GM21381 (cell line): ENCODE measurements at regions not wholly inside any gene's neighbourhood (a gene's known extent, or its start where the extent isn't known, plus 50 kb on each side); places are given as distances from the start of the nearest gene placed in this dataset.
A peak's percentile ranks its signal among the peaks of the same experiment; 100 is the strongest.

Source experiments
- ATAC-seq: cut with Tn5 transposase; IDR thresholded peaks from one replicate; pipeline ENCODE4 v1.9.1; 2021; ENCODE audit warnings: mild to moderate bottlenecking, moderate library complexity; ENCODE audit not compliant: unreplicated experiment

DNA sequence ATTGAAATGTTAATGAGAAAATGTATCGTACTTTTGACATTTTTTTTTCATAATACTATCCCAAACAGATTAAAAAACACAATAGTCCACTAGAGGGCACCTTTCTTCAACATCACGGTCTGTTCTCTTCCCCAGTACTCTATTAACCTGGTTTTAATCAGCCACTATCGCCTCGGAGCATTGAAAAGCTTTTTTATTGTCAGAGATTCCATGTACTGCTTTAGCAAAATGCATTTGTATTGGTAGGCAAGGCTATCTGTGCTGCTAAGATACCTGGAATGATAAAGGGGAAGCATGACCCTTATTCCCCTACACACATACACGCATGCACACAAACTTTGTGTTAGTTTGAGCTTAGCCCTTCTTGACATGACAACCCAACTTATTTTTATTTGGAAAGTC lies 160.1 kb upstream of the IL12A start:
- peak; percentile 47 for ATAC-seq

DNA sequence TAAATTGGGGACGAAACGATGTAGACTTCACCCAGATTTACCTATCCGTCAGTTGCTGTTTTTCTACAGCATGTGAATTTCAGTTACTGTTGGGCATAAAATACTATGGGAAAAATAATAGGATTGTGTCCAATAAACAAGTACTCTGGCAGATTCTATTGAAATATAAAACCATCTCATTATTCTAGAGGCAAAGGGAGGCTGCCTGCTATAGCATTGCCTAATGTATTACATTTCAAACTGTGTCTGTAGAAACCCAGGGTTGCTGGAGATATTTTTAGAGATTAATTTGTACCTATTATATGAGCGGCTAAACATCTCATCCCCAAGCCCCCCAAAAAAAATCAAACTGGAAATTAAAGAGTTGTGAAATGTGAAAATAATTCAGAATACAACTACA lies 159.6 kb upstream of the IL12A start:
- no peak for ATAC-seq

DNA sequence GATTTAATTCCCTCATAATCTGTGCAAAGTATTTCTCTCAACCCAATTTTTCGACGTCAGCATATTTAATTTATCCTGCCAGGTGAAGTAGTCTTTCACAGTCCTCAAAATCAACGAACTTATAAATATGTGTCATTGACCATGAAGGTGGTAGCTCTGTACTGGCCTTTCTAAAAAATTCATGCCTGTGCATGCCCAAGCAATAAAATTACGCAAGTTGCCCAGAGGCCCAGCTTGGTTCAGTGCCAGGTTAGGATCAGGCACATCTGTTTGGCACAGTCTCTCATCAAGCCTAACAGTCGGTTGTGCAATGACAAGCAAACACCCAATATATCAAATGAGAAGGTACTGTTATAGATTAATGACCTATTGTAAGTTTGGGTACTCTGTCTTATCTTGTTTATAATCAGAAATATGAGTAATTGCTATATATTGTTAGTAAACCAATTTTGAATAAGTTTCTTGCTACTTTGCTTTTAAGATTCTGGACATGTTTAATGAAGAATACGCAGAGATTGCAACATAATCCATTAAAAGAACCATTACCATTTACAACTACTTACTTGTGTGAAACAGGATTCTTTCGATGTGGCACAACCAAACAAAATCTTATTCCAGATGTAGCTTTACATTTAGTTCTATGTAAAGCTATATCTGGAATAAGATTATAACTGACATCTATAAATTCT lies 159.0 kb upstream of the IL12A start:
- ATAC-seq: no peak

DNA sequence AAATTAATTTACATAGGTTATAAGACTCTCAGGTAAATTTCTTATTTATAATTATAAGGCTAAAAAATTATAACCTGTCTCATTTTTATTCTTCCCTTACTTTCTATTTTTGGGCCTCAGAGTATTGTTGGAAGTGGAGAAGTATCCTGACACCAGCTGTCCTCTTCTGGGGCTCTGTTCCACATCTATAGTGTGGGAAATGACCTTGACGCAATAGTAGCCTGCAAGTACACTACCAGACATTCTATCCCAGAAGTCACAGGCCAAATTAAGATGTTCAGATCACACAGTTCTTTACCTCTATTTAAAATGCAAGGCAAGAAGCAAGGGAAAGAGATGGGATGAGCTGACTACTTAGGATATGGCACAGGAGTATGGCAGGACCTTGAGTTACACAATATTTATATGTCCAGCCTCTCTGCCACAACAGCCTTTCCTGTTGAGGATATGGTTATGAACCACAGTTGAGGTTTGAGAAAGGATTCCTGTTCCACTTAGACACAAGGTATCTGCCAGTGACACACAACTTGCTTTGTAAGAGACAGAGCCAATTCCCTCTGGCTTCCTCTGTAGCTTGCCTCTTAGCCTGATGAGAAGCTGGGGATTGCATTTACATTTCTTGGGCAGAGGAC lies 158.0 kb upstream of the IL12A start:
- no peak for ATAC-seq

DNA sequence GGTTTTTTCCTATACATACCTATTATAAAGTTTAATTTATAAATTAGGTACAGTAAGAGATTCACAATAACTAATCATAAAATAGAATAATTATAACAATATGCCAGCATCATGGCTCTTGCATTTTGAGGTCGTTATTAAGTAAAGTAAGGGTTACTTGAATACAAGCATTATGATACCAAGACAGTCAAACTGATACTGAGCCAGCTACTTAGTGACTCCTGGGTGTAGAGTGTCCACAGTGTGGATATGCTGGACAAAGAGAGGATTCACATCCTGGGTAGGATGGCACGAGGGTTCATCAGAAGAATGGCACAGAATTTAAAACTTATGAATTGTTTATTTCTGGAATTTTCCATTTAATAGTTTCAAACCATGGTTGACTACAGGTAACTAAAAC lies 157.2 kb upstream of the IL12A start:
- ATAC-seq: peak; percentile 35

DNA sequence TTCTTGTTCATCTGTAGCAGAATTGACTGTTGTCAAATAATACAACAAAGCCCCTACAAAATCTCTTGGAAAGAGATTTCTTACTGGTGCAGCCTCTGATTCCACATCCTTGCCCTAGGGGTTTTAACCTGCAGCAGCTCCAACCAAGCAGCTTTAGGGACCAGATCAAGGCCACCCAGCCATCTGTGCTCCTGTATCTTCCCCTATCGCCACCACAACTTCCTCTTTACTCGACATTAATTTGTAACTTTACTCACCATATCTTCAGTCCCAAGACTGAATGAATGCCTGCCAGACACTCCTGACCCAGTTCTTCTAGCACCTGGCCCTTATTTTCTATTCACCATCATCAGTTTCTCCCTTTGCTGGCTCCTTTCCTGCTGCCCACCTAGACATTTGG lies 156.6 kb upstream of the IL12A start:
- ATAC-seq: peak; percentile 90

DNA sequence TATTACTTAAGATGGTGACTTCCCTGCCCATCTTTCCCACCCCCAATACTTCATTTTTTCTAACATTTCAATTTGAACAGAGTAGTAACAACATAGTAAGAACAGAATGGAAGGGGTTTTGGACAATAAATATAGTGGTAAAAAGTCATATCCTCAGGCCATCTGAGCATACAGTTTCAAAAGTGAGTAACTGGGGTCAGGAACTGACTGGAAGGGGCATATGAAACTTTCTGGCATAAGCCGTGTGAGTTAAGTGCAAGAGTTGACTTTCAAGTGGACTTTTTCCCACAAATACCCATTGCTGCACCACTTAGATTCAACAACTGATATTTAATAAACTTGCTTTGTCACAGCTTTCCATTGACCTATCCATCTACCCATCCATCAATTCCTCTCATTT lies 153.5 kb upstream of the IL12A start:
- ATAC-seq: no peak

DNA sequence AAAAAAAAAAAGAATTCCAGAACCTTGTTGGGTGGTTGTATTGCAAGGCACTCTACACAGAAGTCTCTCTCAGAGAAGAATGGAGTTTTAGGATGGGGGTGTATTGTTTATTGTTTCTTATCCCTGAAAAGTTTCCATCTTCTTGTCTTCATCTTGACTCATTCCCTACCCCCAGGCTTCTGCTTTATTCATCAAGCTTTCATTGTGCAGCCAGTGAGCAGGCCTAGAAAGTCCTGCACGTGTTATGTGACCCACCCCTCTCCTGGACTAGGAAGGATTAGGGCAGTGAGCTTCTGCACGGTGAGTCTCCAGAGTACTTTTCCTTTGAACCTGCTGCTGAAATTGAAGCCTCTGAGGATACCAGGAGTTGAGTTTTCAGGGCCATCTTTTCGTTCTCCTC lies 150.9 kb upstream of the IL12A start:
- ATAC-seq: no peak

DNA sequence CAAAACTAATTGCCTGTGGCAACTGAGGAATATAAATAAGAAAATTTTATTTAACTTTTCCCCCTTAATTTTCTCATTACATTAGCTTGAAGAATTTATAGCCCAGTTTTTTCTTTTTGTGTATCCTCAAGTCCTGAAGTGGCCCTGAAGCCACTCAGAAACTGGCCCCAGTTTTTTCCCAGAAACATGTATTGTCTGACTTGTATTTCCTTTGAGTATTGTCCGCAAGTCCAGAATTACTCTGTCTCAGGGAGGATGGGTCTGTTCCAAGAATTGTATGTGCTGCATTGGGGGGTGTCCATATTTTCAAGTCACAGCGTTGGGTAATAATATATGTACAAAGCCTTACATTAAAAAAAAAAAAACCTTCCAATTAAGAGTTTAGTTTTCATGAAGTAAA lies 149.7 kb upstream of the IL12A start:
- ATAC-seq: no peak

DNA sequence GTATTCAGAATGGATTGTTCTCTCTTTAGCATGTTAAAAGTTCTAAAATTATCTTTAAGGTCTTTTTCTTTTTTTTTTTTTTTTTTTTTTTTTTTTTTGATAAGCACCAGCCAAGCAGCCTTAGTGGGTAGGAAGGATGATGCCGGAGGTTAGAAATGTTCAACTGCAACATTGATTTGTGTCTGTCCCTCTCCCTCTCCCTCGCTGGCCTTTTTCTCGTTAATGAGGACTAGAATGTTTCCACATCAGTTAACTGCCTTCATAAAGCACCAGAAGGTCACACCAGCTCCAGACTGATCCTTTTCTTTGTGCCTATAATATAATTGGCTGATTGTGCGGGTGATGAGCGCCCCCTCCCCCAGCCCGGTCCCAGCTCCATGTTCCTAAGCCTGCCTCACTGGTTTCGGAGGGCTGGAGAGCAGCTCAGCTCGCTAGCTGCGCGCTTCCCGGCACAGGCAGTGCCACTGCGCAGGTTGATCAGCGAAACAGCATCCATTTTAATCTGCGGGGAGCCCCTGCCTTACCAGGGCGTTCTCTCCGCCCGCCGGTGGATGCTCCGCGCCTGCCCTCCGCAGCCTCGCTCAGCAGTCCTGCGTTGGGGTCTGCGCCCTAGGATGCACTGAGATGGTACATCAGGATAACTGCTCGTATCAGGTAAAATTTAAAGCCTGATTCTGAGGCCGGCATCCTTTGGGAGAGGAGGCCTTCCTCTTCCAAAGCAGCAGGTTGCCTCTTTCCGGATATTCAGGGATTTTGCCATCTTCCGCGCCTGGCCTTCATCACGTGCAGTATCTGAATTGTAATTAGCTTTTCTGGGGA lies 148.9 kb upstream of the IL12A start, which contains the start of gene SCHIP1:
SCHIP1 (plus strand) TSS at position 301 of the 819 bp plus-strand sequence.
- ATAC-seq: no peak

DNA sequence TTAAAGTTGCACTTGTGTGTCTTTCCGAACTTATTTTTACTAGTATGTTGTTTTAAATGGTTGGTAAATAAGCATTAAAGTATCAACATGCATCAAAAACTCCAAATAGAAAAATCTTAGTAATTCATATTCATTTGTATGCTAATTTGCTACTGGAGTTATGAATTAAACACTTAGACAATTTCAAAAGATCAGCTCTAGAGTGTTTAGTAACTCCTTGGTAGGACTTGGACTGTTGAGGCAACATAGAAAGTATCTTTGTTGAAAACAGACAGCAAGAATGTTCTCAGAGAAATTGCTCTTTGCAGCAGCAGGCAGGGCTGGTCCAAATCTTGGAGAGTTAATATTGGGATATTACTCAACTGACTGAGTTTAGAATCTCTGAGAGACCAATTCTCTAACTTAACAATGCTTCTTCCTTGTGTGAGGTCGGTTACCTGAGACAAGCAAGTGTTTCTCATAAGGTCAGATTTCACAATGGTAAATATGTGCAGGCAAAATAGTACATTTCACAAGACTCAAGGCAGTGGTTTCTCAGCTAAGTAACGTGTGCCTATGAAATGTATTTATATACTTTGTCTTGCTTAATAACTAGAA lies 147.8 kb upstream of the IL12A start:
- ATAC-seq: no peak

DNA sequence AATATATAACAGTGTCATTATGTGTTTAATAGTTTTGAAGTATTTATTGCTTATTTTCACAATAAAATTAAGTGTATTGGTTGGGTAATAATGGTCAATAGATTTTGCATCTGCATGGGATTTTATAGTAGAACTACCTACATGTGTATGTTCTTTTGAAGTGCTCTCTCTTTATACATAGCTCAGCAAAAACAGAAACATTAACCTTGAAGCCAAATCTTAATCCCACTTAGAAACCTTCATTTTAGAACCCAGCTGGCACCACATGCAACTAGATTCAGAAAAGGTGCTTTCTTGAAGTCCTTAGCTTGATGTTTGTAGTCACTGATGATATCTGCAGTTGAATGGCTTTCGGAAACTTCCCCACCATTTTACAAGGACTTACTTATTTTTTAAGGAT lies 146.9 kb upstream of the IL12A start:
- ATAC-seq: no peak

DNA sequence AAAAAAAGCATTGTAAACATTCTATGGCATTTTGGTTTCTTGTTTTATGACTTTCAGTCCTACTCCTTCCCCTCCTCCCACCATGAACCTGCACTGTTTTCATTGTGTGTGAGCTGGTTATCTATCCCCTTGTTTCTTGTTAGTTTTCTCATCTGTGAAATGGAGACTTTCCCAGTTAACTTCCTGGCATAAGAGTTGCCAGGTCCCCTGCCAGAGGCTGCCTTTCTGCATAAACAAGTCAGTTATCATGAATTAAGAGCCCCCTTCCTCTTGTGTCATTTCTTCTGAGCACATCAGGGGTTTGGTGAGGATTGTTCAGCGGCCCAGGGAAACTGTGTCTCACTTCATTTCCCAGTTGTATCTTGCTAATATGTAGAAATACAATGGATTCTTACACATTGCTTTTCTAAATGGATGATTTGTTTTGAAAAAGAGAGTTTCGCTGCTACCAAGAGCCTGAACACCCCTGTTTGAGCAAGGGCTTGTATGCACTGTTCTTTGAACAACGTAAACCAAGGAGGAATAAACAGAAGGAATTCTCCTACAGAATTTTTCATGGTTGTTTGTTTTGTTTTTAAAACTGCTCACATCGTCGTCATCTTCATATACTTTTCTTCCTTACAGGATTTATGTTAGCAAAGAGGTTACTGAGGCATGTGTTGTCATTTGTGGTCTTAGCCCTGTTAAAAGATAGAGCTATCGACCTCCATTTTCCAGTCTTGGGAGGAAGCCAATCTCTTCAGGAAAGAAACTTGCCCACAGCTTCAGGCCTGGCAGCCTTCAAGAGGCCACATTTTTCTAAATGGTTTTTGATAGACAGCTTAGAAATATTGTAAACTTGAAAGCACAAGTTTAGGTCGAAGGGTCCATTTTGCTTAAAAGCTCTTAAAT lies 144.6 kb upstream of the IL12A start:
- no peak for ATAC-seq

DNA sequence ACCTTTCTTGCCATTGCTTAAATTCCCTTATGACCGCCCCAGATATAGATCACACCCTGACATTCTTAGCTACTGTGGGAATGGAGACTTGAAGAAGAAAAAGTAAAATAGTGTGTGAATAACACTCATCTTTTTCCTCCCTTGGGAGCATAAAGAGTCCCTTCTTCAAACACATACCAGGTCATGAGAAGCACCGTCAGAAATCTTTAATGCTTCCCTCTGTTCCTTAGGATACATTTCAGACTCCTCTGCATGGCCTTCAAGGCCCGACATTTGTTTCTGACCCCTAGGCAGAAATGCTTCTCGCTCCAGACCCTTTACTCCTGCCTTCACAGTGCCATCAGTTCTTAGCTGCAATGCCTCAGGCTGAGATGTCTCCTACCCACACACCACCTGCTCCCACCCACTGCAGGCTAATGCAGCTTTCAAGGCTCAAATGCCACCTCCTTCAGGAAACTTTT lies 143.8 kb upstream of the IL12A start:
- no peak for ATAC-seq

DNA sequence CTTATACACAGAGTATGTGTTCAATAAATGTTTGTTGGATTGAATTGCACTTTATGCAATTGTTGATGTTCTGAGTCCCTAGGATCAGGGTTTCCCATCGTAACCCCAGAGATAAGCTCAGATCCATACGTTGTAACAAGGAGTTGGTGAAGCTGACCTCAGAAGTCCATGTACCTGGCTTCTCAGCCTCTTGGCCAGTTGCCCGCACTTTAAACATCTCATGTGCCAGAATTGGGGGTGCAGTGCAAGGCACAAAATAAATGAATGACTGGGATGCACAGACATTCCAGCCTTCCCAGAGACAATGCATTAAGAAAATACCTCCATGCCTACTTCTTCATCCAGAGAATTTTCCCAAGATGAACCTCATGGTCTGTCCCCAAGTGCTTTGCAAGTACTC lies 142.9 kb upstream of the IL12A start:
- ATAC-seq: no peak

DNA sequence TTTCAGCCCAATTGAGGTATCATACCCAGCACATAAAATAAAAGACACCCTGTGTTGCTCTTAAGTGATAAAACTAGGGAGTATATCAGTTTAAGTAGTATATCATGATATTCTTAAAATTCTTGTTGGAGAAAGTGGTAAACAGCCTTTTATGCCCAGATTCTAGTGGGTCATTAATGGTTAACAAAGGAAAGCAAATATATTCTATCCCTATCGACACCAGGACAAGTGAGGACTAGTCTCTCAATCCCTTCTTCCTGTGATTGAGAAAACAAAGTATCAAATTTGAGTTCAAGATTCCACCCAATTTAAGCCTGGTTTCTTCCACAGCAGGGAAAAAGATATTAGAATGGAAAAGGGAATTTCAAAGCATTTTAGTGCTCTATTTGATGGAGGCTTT lies 142.4 kb upstream of the IL12A start:
- ATAC-seq: no peak

DNA sequence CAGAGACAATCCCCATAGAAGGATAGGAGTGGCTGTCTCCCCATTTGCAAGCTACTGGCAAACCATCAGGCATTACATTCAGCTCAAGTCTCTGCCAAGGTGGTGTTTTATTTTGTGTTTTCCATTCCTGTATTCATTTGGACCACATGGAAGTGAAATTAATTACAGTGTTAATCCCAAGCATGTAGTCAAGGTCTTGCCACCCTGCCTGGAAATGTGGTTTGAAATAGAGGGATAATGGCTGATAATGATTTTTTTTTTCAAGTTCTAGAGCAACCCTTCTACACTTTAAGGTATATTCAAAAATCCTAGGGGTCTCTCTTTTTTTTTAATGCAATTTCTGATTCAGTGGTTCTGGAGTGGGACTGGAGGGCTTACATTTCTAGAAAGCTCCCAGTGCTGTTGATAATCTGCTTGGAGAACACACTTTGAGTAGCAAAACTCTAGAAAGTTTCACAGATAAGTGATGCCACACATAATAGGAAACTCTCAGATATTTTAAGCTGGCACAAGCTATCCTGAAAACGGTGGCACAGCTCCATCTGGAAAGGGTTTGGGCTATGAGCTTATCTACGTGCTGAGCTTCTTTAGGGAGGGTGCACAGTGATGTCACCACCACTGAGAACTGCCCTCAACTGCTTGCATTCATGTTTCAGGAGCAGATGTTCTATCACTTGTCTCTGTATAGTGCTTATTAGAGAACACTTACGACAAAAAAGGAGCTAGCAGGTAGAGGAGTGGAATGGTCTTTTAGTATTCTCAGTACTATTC lies 140.1 kb upstream of the IL12A start:
- no peak for ATAC-seq

DNA sequence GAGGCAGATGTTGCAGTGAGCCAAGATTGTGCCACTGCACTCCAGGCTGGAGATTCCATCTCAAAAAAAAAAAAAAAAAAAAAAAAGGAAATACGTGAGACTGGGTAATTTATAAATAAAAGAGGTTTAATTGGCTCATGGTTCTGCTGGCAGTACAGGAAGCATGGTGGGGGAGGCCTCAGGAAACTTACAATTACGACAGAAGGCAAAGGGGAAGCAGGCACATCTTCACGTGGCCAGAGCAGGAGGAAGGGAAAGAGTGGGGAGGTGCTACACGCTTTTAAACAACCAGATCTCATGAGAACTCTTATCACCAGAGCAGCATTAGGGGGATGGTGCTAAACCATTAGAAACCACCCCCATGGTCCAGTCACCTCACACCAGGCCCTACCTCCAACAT lies 138.2 kb upstream of the IL12A start:
- ATAC-seq: no peak

DNA sequence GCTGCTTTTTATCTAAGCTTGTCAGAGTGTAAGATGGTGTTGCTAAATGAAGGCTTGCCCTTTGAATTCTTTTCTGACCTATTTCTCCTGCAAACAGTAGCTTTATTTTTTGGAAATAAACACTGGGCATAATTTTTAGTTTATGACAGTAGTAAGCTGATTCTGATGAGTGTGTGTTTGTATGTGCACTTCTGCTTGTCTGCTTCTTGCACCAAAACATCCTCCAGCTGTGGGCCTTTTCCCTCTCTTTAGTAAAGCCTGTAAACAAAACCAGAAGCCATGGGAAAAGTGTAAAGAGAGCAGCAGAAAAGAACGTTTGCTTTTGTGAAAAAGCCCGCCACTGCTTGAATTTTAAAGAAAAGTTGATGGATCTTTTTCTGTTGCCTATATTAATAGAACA lies 136.4 kb upstream of the IL12A start:
- no peak for ATAC-seq
